ENCODE measurements at regions not wholly inside any gene's neighbourhood (a gene's known extent, or its start where the extent isn't known, plus 50 kb on each side); places are given as distances from the start of the nearest gene placed in this dataset.
"Not testable (repeated sequence)": the region's sequence is repeated elsewhere in the genome, so short reads cannot be mapped to it uniquely, and the experiment has no call there.

GRCh38 chr16:86078121-86078600 is 179.2 kb downstream of the IRF8 start:
- peaks cover 9% of the 10 kb centered on the region for H3K4me1 Mint-ChIP-seq
- H3K4me3 Mint-ChIP-seq = no peak overlapping the region
- H3K9me3 Mint-ChIP-seq = no peaks in the 10 kb centered on the region
- no peak for DNase-seq (ENCODE audit: low spot score in 2 of 2, unreplicated experiment in 2 of 2)
- no peak overlapping the region for H3K27ac Mint-ChIP-seq
- no peaks in the 10 kb centered on the region for H3K36me3 Mint-ChIP-seq
- no peak for TF ChIP-seq CTCF (IDR thresholded peaks at IDR 0.05; ENCODE audit: unreplicated experiment)
- H3K27me3 Mint-ChIP-seq (ENCODE audit: low read depth) = peaks cover 65% of the 10 kb centered on the region

GRCh38 chr16:86078711-86079110 is 179.7 kb downstream of the IRF8 start:
- DNase-seq (ENCODE audit: low spot score in 2 of 2, unreplicated experiment in 2 of 2); H3K36me3 Mint-ChIP-seq; H3K4me3 Mint-ChIP-seq; H3K27ac Mint-ChIP-seq; H3K9me3 Mint-ChIP-seq; H3K4me1 Mint-ChIP-seq: not testable (repeated sequence)
- peaks cover 70% of the 10 kb centered on the region for H3K27me3 Mint-ChIP-seq (ENCODE audit: low read depth)

GRCh38 chr16:86079255-86079885 is 180.4 kb downstream of the IRF8 start:
- no peaks in the 10 kb centered on the region for H3K36me3 Mint-ChIP-seq
- no peak overlapping the region for H3K27ac Mint-ChIP-seq
- H3K27me3 Mint-ChIP-seq (ENCODE audit: low read depth) = peaks cover 67% of the 10 kb centered on the region
- peaks cover 7% of the 10 kb centered on the region for H3K4me1 Mint-ChIP-seq
- no peak overlapping the region for H3K4me3 Mint-ChIP-seq
- DNase-seq (ENCODE audit: low spot score in 2 of 2, unreplicated experiment in 2 of 2) = no peak
- no peak for TF ChIP-seq CTCF (IDR thresholded peaks at IDR 0.05; ENCODE audit: unreplicated experiment)
- no peaks in the 10 kb centered on the region for H3K9me3 Mint-ChIP-seq

GRCh38 chr16:86080131-86080875 is 181.3 kb downstream of the IRF8 start:
- no peak overlapping the region for H3K27ac Mint-ChIP-seq

GRCh38 chr16:86080982-86081381 is 182.0 kb downstream of the IRF8 start:
- DNase-seq (ENCODE audit: low spot score in 2 of 2, unreplicated experiment in 2 of 2) = no peak
- Mint-ChIP-seq H3K36me3 (no peaks in the 10 kb centered on the region), H3K27ac (no peak overlapping the region), H3K27me3 (ENCODE audit: low read depth) (peaks cover 57% of the 10 kb centered on the region), H3K9me3 (no peaks in the 10 kb centered on the region), H3K4me1 (peaks cover 2% of the 10 kb centered on the region), H3K4me3 (no peak overlapping the region)
- TF ChIP-seq CTCF (IDR thresholded peaks at IDR 0.05; ENCODE audit: unreplicated experiment) = no peak

More at GRCh38 chr16:86080131-86080875, 181.3 kb downstream of the IRF8 start:
- no peak for TF ChIP-seq CTCF (IDR thresholded peaks at IDR 0.05; ENCODE audit: unreplicated experiment)
- Mint-ChIP-seq H3K9me3 (no peaks in the 10 kb centered on the region), H3K36me3 (no peaks in the 10 kb centered on the region), H3K4me1 (peaks cover 2% of the 10 kb centered on the region), H3K27me3 (ENCODE audit: low read depth) (peaks cover 59% of the 10 kb centered on the region), H3K4me3 (no peak overlapping the region)
- no peak for DNase-seq (ENCODE audit: low spot score in 2 of 2, unreplicated experiment in 2 of 2)

- H3K9me3 Mint-ChIP-seq = no peaks in the 10 kb centered on the region
- no peak overlapping the region for H3K27ac Mint-ChIP-seq
- H3K4me1 Mint-ChIP-seq = peaks cover 2% of the 10 kb centered on the region
- H3K36me3 Mint-ChIP-seq = no peaks in the 10 kb centered on the region
- TF ChIP-seq CTCF (IDR thresholded peaks at IDR 0.05; ENCODE audit: unreplicated experiment) = no peak
- H3K4me3 Mint-ChIP-seq = no peak overlapping the region
- H3K27me3 Mint-ChIP-seq (ENCODE audit: low read depth) = peaks cover 63% of the 10 kb centered on the region
- no peak for DNase-seq (ENCODE audit: low spot score in 2 of 2, unreplicated experiment in 2 of 2)
Measured at GRCh38 chr16:86082418-86083030, 183.6 kb downstream of the IRF8 start.

Measured in mesothelial cell of epicardium (in vitro differentiated cells).